Fibroblast of mammary gland (primary cell): ENCODE measurements at regions not wholly inside any gene's neighbourhood (a gene's known extent, or its start where the extent isn't known, plus 50 kb on each side); places are given as distances from the start of the nearest gene placed in this dataset.
A peak's percentile ranks its signal among the peaks of the same experiment; 100 is the strongest.

Source experiments
- DNase-seq: peaks from one replicate; pipeline ENCODE4 v3.0.0-alpha.2; 2010; ENCODE audit warnings: low read depth
- H3K4me3 ChIP-seq: 2 replicates; pipeline ENCODE4 v1.5.1; 2011; ENCODE audit warnings: low read depth, mild to moderate bottlenecking, low read length, moderate library complexity; ENCODE audit not compliant: control insufficient read depth
- CTCF ChIP-seq: conservative IDR thresholded peaks from 2 replicates; pipeline ENCODE4 v1.5.1; 2011; ENCODE audit warnings: low read depth, low read length, inconsistent platforms; ENCODE audit not compliant: control insufficient read depth, insufficient read depth

- peak; percentile 52 for DNase-seq
These were observed 53.9 kb downstream of the OTOR start for GRCh38 chr20:16801919-16802651.

GRCh38 chr20:16802652-16802935 is 54.4 kb downstream of the OTOR start:
- H3K4me3 ChIP-seq = no peak overlapping the region
- no peak for DNase-seq
- no peak for TF ChIP-seq CTCF

More at GRCh38 chr20:16801919-16802651, 53.9 kb downstream of the OTOR start:
- peak; percentile 92 for TF ChIP-seq CTCF
- H3K4me3 ChIP-seq = no peak overlapping the region

- DNase-seq = peak; percentile 37
- no peak overlapping the region for H3K4me3 ChIP-seq
- peak; percentile 80 for TF ChIP-seq CTCF
These were observed 56.0 kb downstream of the OTOR start for GRCh38 chr20:16803965-16804792.

- no peak for DNase-seq
- H3K4me3 ChIP-seq = no peak overlapping the region
- TF ChIP-seq CTCF = no peak
These were observed 56.6 kb downstream of the OTOR start for GRCh38 chr20:16804793-16805187.

- no peak for DNase-seq
- no peak overlapping the region for H3K4me3 ChIP-seq
- no peak for TF ChIP-seq CTCF
These were observed 57.9 kb downstream of the OTOR start for GRCh38 chr20:16806061-16806460.

GRCh38 chr20:16806886-16807285 is 58.7 kb downstream of the OTOR start:
- DNase-seq = peak; percentile 9
- no peak overlapping the region for H3K4me3 ChIP-seq
- no peak for TF ChIP-seq CTCF
